HG03103 (cell line): ENCODE measurements at regions not wholly inside any gene's neighbourhood (a gene's known extent, or its start where the extent isn't known, plus 50 kb on each side); places are given as distances from the start of the nearest gene placed in this dataset.
"Not testable (repeated sequence)": the region's sequence is repeated elsewhere in the genome, so short reads cannot be mapped to it uniquely, and the experiment has no call there.

ENCODE experiments used
- ATAC-seq: cut with Tn5 transposase; IDR thresholded peaks from one replicate; pipeline ENCODE4 v1.9.1; 2021; ENCODE audit warnings: low read depth; ENCODE audit not compliant: unreplicated experiment

GRCh38 chr20:11158589-11158988 lies 484.8 kb upstream of the JAG1 start:
- no peak for ATAC-seq

DNA sequence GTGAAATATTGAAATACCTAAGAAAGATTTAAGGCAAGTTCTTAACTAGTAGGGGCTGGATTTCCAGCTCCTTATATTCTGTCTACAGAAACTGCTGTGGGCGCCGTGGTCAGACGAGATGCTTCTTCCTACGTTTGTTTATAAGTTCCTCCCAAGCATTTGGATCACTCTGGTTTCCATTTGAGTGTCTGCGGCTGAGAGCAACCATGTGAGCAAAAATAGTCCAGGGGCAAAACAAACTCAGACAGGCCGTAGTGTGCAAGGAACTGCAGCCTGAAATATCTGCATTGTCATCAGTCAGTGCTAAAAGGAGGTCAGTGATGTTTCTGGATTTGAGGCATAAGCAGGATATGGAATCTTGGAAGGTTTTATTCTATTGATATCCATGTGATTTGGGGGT lies 485.9 kb upstream of the JAG1 start:
- no peak for ATAC-seq

GRCh38 chr20:11162026-11162775 lies 488.4 kb upstream of the JAG1 start:
- no peak for ATAC-seq

- no peak for ATAC-seq
These were observed 492.0 kb upstream of the JAG1 start for GRCh38 chr20:11165789-11166188.

GRCh38 chr20:11166712-11167111 lies 492.9 kb upstream of the JAG1 start:
- no peak for ATAC-seq

DNA sequence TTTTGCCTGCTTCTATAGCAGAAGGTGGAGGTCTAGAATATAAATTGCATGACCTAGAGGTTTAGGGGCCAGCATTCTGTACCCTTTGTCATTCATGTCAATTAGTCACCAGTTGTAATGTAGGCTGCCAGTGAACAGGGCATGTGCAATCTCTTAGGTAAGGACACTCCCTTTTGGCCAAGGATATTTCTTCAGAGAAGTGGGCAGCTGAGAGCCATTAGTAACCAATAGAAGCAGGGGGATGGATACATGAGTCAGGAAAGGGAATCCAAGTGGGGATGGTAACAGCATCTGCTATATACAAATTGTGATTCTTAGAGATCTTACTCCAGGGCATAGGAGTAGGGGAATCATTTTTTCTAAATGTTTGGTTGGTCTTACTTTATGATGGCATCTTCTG lies 494.2 kb upstream of the JAG1 start:
- no peak for ATAC-seq

- ATAC-seq, result no peak
These were observed 496.2 kb upstream of the JAG1 start for GRCh38 chr20:11170025-11170424.

DNA sequence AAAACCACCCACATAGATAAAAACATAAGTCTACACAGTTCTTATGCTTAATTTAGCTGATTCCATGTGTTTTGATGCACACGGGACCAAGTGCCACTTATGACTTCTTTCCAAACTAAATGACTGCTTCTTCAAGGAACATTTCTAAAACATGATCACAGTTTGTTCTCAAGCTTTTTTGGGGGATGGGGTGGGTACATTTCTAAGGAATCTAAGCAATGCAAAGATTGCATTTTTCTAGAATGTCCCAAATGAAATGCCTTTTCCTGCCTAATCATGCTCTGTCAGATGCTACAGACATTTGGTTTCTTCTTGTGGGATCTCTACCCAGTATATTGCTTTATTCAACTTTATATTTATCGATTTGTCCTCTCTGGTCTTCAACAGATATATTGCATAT lies 496.8 kb upstream of the JAG1 start:
- no peak for ATAC-seq

GRCh38 chr20:11172881-11173280 lies 499.1 kb upstream of the JAG1 start:
- ATAC-seq, result no peak

GRCh38 chr20:11173916-11174315 lies 500.1 kb upstream of the JAG1 start:
- no peak for ATAC-seq

- ATAC-seq, result no peak
These were observed 501.1 kb upstream of the JAG1 start for GRCh38 chr20:11174861-11175260.

DNA sequence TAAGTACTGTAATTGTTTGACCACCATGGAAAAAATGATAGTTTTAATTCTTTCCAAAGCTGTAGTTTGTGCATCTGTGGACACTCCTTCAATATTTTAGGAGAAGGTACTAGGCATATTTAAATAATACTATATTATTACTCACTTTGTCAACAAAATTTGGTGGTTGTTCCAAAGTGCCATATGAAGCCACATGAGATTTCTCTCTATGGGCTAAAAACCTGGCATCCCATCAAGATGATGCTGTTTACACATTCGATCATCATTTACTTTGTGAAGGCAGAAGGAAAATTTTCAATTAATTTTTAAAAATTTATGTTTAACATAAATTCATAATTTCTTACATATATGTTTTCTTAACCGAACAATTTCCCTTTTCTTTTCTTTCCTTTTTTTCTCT lies 502.6 kb upstream of the JAG1 start:
- ATAC-seq, result no peak

- ATAC-seq, result no peak
These were observed 505.3 kb upstream of the JAG1 start for GRCh38 chr20:11178946-11179654.

- no peak for ATAC-seq
These were observed 506.4 kb upstream of the JAG1 start for GRCh38 chr20:11180186-11180585.

DNA sequence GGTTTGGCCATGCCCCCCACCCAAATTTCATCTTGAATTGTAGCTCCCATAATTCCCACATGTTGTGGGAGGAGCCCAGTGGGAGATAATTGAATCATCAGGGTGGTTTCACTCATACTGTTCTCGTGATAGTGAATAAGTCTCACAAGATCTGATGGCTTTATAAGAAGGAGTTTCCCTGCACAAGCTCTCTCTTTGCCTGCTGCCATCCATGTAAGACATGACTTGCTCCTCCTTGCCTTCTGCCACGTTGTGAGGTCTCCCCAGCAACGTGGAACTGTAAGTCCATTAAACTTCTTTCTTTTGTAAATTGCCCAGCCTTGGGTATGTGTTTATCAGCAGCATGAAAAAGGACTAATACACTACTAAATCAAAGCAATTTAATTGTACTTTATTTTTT lies 507.3 kb upstream of the JAG1 start:
- not testable (repeated sequence) for ATAC-seq

- no peak for ATAC-seq
These were observed 508.2 kb upstream of the JAG1 start for GRCh38 chr20:11181966-11182365.

- no peak for ATAC-seq
These were observed 508.9 kb upstream of the JAG1 start for GRCh38 chr20:11182720-11183119.

GRCh38 chr20:11186301-11187008 lies 512.7 kb upstream of the JAG1 start:
- ATAC-seq, result no peak

GRCh38 chr20:11188843-11189603 lies 515.2 kb upstream of the JAG1 start:
- ATAC-seq, result no peak

GRCh38 chr20:11190741-11191140 lies 516.9 kb upstream of the JAG1 start:
- ATAC-seq, result no peak

DNA sequence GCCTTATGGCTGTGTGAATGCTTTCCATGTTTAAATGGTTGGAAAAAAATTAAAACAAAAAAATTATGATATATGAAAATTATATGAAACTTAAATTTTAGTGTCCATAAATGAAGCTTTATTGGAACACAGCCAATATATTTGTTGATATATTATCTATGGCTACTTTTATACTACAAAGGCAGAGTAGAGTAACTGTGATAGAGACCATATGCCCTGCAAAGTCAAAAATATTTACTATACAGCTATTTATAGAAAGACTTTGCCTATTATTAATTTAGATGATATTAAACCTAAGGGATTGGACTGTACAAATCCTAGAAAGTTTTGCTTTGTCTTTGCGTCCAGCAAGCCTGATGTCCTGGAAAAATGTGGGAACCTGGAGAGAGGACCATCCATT lies 518.3 kb upstream of the JAG1 start:
- no peak for ATAC-seq
